ENCODE measurements at regions not wholly inside any gene's neighbourhood (a gene's known extent, or its start where the extent isn't known, plus 50 kb on each side); places are given as distances from the start of the nearest gene placed in this dataset.
A peak's percentile ranks its signal among the peaks of the same experiment; 100 is the strongest.
"Not testable (repeated sequence)": the region's sequence is repeated elsewhere in the genome, so short reads cannot be mapped to it uniquely, and the experiment has no call there.

DNA sequence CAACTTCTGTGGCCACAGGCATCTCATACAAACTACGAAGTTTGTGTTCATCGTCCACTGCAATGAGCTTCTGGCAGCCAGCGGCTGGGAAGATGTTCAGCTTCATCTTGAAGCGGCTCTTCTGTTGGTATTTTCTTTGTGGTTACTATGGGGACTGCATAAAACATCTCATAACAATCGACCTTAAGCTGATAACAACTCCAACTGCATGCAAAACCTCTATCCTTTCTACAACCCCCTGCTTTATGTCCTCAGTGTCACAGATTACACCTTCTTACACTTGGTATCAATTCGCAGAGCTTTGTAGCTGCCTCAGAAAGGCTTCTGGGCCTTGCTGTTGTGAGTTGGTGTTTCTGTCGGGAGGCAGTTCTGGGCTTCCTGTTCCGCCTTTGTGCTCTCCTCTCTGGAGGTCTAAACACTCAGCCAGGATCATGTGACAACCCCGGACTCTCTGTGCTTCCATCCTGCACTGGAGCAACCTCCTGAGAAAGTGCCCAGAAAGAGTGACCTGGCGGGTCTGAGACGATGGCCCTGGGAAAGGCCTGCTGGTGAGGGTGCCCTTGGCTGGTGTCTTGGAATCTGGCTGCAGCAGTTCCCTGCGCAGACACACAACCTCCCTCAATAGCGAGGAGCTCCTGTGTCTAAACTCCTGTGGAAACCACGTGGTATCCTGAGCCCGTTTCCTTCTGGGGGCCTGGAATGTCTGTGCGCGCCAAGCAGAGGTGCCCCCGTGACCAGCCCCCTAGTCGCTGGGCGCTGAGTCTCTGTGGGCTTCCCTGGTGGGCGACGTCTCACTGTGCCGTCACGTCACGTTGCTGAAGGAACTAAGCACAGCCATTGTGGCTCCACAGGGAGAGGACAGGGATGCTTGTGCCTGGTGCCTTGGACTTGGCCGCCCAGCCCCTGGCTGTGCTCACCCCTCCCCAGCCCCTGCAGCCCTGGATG is 339.6 kb downstream of the ADGRD1 start:
- not testable (repeated sequence) for H3K27ac Mint-ChIP-seq, H3K4me3 Mint-ChIP-seq, DNase-seq, ATAC-seq, H3K4me1 Mint-ChIP-seq, H3K9me3 Mint-ChIP-seq, H3K27me3 Mint-ChIP-seq

DNA sequence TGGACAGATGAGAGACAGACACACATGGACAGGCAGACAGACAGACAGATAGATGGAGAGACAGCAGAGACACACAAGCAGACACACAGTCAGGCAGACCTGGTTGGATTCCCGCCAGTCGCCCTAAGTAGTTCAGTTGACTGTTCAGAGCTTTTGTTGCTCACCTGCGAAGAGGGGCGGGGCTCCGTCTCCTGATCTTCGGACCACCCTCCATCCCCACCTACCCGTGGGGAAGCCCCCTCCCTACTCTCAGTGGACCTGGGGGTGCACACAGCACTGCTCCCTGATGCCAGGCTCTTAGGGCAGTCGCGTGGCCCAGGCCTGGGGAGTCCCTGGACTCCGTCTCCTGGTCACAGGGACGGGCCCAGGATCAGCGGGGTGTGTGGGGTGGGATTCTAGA is 341.0 kb downstream of the ADGRD1 start:
- H3K9me3 Mint-ChIP-seq = not testable (repeated sequence)

DNA sequence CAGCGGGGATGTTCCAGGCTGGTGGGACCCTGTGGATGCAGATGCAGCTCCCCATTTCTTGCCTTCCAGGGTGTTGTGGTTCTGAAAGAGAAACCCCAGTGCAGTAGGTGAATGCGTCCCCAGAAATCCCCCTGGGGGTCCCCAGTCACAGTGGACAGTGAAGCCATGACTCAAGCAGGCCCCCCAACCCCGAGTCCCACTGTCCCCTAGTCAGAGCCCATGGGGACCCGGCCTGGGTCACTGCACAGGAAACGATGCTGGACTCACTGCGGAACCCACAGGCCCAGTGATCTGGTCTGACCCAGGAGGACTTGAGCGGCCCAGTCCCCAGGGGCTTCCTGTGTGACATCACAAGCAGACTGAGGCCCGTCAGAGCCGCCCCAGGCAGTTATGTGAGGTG is 341.4 kb downstream of the ADGRD1 start:
- H3K9me3 Mint-ChIP-seq, ATAC-seq, H3K4me3 Mint-ChIP-seq, H3K27me3 Mint-ChIP-seq, DNase-seq, H3K4me1 Mint-ChIP-seq, H3K27ac Mint-ChIP-seq: not testable (repeated sequence)

More for the DNA sequence above, 341.0 kb downstream of the ADGRD1 start:
- not testable (repeated sequence) for ATAC-seq, H3K27me3 Mint-ChIP-seq, H3K4me3 Mint-ChIP-seq, H3K27ac Mint-ChIP-seq, DNase-seq, H3K4me1 Mint-ChIP-seq

DNA sequence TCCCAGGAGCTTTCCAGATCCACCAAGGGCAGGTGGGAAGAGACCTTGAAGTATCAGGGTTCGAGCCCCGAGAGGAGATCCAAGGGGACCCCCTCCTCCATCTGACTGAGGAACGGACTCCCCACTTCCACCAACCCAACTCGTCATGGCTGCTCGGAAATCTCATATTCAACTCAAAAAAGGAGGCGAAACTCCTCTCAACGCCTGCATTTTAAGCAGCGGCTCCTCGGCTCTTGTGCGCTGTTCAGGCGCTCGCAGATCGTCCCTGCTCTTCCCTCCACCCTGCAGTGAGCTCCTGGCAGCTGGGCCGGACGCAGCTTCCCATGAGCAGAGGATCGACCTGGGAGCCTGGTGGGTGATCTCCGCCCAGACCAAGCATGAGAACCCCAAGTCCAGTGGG is 341.9 kb downstream of the ADGRD1 start:
- not testable (repeated sequence) for H3K9me3 Mint-ChIP-seq, H3K4me3 Mint-ChIP-seq, DNase-seq, ATAC-seq, H3K4me1 Mint-ChIP-seq, H3K27ac Mint-ChIP-seq, H3K27me3 Mint-ChIP-seq

DNA sequence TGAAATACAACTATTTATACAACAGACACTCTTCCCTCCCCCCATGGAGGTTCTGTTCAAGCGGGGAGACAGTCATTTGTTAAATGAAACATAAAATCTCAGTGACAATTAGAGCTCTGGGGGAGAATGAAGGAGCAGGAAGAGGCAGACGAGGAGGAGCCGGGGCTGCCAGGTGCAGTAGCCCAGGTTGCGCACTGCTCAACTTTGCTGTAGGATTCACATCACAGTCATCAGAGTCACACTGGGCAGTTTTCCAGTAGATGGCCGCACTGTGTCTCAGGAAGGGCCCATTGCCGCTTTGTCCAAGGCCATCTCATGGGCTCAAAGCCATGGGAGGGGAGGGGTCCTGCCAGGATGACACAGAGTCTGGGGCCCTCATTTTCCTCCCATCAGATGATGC is 342.4 kb downstream of the ADGRD1 start:
- H3K27me3 Mint-ChIP-seq, H3K9me3 Mint-ChIP-seq, H3K4me3 Mint-ChIP-seq, DNase-seq, H3K4me1 Mint-ChIP-seq, H3K27ac Mint-ChIP-seq: not testable (repeated sequence)
- peak; percentile 16 for ATAC-seq

DNA sequence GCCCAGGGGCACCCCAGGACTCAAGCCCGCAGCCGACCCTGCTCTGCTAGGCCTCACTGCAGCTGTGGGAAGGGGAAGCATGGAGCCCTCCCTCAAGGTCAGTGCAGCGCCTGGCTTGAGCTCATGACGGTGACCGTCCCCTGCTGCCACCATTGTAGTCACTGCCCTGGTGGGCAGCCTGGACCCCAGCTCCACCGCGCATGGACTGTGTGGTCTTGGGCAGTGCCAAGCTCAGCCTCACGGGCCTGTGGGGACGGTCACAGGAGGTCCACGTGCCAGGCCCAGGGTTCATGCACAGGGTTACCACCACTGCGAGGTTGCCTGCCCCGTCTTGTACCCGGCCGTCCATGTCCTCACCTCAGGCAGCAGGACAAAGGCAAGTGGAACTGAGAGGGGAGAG is 342.9 kb downstream of the ADGRD1 start:
- H3K27me3 Mint-ChIP-seq = not testable (repeated sequence)

DNA sequence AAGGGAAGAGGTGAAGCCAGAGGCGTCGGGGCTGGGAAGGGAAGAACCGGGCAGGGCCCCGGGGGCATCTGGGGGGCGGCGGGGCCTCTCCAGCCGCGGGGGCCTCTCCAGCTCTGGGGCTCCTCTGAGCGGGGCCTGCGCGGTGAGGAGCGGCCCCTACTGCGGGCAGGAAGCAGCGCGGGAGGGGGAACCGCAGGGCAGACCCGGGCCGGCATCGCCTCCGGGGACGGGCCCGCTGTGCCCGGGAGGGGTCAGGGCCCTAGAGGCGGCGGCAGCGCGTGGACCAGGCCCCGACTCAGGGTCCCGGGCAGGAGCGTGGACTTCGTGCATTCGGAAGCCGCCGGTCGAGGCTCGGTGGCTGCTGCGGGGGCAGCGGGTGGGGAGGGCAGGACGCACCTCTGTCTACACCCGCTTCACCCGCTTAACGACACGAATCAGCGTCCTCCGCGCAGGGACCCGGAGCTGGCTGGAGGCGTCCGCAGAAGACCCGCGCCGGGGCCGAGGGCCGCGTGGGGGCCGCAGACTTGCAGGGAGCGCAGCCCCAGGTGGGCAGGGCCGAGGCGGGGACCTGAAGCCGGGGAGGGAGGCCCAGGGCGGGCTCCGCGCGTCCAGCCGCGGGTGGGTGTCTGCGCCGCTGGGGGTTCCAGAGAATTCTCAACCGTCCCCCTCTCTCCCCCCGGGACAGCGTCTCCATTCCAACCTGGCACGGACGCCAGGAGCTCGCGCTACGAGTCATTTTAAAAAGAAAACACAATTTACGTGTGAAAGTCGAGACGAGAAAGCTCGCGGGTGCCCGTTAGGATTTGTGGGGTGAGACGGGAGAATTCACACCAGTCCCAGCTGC is 345.0 kb downstream of the ADGRD1 start:
- H3K4me3 Mint-ChIP-seq, H3K27me3 Mint-ChIP-seq, DNase-seq, H3K4me1 Mint-ChIP-seq, H3K9me3 Mint-ChIP-seq, H3K27ac Mint-ChIP-seq: not testable (repeated sequence)
- peak; percentile 56 for ATAC-seq

More for the DNA sequence above, 342.9 kb downstream of the ADGRD1 start:
- not testable (repeated sequence) for H3K4me1 Mint-ChIP-seq, H3K4me3 Mint-ChIP-seq, H3K27ac Mint-ChIP-seq, DNase-seq, H3K9me3 Mint-ChIP-seq
- ATAC-seq = peak; percentile 35

DNA sequence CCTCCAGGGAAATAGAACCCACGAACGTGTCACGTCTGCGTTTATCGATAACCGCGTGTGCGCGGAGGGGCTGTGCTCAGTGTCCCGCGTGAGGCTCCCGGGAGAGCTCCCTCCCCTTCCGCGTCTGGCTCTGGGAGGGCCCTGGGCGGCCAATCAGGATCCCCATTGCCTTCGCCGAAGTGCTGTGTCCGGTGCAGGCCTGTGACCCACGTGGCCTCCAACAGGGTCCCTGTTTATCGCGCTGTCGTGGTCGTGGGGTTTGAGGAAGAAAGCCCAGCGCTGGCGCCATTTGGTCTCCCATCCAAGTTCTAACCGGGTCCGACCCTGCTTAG is 345.6 kb downstream of the ADGRD1 start:
- not testable (repeated sequence) for ATAC-seq, DNase-seq, H3K27me3 Mint-ChIP-seq, H3K9me3 Mint-ChIP-seq, H3K27ac Mint-ChIP-seq, H3K4me3 Mint-ChIP-seq, H3K4me1 Mint-ChIP-seq

DNA sequence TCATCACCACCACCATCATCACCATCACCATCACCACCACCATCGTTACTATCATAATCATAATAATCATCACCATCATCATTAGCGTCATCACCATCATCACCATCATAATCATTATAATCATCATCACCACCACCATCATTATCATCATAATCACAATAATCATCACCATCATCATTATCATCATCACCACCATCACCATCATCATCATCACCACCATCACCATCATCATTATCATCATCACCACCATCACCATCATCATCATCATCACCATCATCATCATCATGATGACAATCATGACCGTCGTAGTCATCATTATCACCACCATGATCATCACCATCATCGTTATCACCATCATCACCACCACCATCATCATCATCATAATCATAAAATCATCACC is 349.9 kb downstream of the ADGRD1 start:
- not testable (repeated sequence) for H3K4me3 Mint-ChIP-seq, H3K4me1 Mint-ChIP-seq, DNase-seq, H3K27me3 Mint-ChIP-seq, ATAC-seq, H3K9me3 Mint-ChIP-seq, H3K27ac Mint-ChIP-seq

DNA sequence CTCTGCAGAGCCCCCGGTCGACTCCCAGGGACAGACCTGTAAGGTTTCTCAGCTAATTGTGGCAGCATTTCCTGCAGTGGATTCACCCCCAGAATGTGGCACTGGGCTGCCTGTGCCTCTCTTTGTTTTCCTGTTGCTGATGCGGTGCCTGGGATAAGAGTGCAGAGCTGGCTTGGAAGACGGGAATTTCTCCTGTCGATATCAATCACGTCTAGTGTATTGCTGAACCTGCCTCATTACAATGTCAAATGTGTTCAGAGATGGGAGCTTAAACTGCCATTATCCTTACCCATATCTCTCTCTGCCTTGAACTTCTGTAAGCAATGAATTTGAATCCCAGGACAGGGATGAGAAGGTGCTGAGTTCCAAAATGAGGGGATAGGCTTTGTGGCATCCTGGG is 350.9 kb downstream of the ADGRD1 start:
- ATAC-seq, H3K4me3 Mint-ChIP-seq, H3K9me3 Mint-ChIP-seq, H3K27me3 Mint-ChIP-seq, H3K27ac Mint-ChIP-seq, H3K4me1 Mint-ChIP-seq, DNase-seq: not testable (repeated sequence)

DNA sequence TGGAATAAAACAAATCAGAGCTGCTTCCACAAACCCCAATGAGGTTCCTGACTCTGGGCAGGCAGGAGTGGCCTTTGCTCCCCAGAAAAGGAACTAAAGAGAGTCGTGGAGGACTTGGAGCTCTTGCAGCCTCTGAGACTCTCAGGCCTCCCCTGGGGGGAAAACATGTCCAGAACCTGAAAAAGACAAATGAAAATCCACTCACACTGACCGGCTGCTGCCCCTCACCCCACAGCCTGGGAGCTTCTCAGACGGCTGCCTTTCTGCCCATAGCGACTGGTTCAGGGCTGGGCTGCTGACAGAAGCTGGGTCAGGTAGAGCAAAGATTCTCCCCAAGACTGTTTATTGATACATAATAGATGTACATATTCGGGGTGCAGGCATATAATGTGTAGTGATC is 356.0 kb downstream of the ADGRD1 start:
- H3K4me1 Mint-ChIP-seq = peaks cover 8% of the 10 kb centered on the region
- DNase-seq (no peak), ATAC-seq (no peak)
- H3K9me3 Mint-ChIP-seq = peaks cover 0 to 4% of the 10 kb centered on the region in 2 donors
- no peak overlapping the region for H3K27ac Mint-ChIP-seq
- peaks cover 30% of the 10 kb centered on the region for H3K27me3 Mint-ChIP-seq
- H3K4me3 Mint-ChIP-seq = no peak overlapping the region

DNA sequence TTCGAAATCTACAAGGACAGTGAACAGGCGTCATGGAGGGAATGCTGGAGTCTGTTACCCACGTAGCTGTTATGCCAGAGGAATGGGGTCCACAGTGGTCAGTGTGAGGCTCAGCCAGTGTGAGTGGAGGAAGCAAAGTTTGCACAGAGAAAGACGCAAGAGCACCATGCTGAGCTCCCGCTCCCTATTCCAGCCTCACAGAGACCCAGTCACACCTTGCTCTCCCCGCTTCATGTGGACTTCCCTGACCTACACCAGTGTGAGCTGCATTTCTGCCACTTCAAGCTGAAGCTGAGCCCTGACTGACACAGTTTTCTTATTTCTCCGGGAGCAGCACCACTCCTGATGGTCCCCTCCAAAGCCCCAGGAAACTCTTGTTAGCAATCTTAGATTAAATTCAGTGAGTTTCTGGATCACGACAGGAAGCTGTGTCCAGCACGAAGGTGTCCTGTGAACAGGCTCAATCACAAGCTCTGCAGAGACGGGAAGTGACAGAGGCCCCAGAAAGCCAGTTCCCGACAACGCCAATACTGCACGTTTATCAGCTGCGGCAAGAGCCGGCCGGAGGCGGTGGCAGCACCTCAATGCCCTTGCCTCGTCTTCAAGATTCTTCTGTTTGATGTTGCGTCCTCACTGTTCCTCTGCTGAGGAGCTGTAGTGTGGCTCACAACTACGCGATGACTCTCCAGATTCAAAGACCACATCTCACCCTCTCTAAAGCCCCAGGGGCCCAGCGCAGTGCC is 356.7 kb downstream of the ADGRD1 start:
- H3K4me3 Mint-ChIP-seq, ATAC-seq, H3K9me3 Mint-ChIP-seq: not testable (repeated sequence)

DNA sequence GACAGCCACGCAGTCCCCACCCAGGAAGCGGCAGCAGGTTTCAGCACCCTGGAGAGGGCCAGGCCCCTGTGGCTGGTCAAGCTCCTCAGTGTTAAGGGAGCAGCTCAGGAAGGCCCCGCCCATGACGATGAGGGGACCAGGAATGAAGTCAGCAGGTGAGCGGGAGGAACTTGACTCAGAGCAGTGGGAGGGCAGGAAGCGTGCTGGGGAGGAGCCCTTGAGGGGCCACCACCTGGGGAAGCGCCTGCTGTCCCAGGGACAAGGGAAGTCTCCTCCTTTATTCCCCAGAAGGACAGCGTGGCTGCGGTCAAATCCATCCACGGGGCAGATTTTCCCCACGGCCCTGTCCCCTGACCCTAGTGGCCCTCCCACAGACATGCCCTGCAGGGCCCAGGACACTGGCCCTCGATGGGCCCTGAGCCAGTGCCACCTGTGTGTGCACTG is 357.6 kb downstream of the ADGRD1 start:
- H3K27me3 Mint-ChIP-seq = peaks cover 37% of the 10 kb centered on the region
- peak overlapping the region in 1 of 2 donors; percentile 13 for H3K4me3 Mint-ChIP-seq
- H3K9me3 Mint-ChIP-seq, H3K4me1 Mint-ChIP-seq, H3K27ac Mint-ChIP-seq: not testable (repeated sequence)
- peak in 1 of 2 donors; percentile 45 for DNase-seq
- peak; percentile 85 for ATAC-seq

More for the DNA sequence above, 356.7 kb downstream of the ADGRD1 start:
- DNase-seq, H3K27ac Mint-ChIP-seq, H3K4me1 Mint-ChIP-seq: not testable (repeated sequence)
- H3K27me3 Mint-ChIP-seq = peaks cover 37% of the 10 kb centered on the region

DNA sequence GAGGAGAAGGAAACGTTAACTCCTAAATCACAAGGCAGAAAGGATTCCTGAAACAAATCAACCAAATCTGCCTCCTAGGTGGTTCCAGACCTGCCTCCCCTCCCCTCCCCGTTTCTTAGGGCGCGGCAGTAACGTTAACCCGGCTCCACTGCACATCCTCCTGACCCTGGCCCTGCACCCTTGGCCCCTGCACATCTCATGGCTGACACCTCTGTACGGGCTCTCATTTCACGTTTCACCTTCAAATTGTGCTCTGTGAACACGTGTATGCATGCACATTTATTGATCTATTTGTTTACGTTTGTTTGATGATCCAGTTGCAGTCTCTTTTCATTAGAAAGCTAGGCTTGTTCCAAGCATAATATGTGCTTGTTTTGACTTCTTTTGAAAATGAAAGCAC is 358.1 kb downstream of the ADGRD1 start:
- peaks cover 37% of the 10 kb centered on the region for H3K27me3 Mint-ChIP-seq
- ATAC-seq (peak; percentile 53), DNase-seq (no peak)
- H3K4me3 Mint-ChIP-seq = peak overlapping the region; percentile 12 to 41
- H3K4me1 Mint-ChIP-seq = peaks cover 8% of the 10 kb centered on the region
- H3K27ac Mint-ChIP-seq = no peak overlapping the region
- H3K9me3 Mint-ChIP-seq = peaks cover 0 to 8% of the 10 kb centered on the region in 2 donors

DNA sequence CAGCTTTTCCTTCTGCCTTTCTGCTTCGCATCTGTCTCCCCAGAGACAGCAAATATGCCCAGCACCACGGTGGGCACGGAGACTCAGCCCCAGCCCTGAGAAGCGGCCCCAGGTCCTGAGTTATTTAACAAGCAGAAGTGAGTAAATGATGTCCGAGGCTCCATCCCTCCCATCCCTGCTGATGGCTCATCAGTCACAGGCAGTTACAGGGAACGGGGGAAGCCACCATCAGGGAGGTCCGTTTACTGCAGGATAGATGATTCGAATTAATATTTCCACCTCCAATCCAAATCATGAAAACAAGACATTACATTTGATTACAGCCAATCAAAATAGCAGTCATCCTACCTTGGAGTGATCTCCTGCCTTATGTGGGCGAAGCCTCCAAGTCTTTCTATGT is 358.7 kb downstream of the ADGRD1 start:
- not testable (repeated sequence) for H3K9me3 Mint-ChIP-seq, DNase-seq, ATAC-seq, H3K4me3 Mint-ChIP-seq, H3K4me1 Mint-ChIP-seq, H3K27ac Mint-ChIP-seq
- peaks cover 37% of the 10 kb centered on the region for H3K27me3 Mint-ChIP-seq
